ENCODE measurements at regions not wholly inside any gene's neighbourhood (a gene's known extent, or its start where the extent isn't known, plus 50 kb on each side); places are given as distances from the start of the nearest gene placed in this dataset.
"Not testable (repeated sequence)": the region's sequence is repeated elsewhere in the genome, so short reads cannot be mapped to it uniquely, and the experiment has no call there.

DNA sequence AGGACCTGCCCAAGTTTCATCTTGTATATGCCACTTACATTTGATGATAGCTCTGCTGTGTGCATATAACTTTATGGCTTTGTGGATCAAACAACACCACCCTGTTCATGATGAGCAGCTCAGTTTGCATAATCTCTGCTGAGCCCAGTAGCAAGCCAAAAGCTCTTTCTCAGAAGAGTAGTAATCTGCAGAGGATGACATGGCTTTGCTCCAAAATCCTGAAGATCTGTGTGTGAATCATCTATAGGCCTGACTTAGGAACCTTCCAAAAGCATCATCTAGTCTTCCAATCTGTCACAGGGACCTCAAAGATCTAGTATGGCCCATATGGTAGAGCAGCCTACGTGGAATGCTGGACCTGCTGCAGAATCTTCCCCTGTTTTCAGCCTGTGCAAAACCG, 394.6 kb downstream of the PSAT1 start:
- no peaks in the 10 kb centered on the region for H3K4me1 Mint-ChIP-seq (ENCODE audit: low read depth)
- H3K4me3 Mint-ChIP-seq = no peak overlapping the region
- no peaks in the 10 kb centered on the region for H3K9me3 Mint-ChIP-seq (ENCODE audit: low read depth)
- no peak overlapping the region for H3K27ac Mint-ChIP-seq
- no peaks in the 10 kb centered on the region for H3K36me3 Mint-ChIP-seq
- peaks cover 7% of the 10 kb centered on the region for H3K27me3 Mint-ChIP-seq

DNA sequence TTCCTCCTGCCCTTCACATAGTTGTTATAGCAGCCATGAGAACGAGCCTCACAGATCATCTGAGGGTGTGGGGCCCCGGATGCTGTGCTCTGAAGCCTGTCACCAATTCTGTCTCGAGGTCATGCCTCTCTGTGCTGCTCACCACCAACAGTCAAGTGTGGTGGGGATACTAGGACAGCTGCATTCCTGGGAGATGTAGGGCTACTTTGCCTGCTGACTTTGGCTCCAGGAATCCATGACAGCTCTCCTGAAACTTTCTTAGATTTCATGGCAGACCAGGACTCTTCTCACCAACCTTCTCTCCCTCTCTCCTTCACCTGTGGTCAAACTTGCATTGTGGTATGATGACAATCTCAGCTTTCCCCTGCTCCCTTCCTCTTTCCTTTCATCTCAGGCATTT, 395.9 kb downstream of the PSAT1 start:
- no peak overlapping the region for H3K4me3 Mint-ChIP-seq
- H3K27ac Mint-ChIP-seq = no peak overlapping the region

DNA sequence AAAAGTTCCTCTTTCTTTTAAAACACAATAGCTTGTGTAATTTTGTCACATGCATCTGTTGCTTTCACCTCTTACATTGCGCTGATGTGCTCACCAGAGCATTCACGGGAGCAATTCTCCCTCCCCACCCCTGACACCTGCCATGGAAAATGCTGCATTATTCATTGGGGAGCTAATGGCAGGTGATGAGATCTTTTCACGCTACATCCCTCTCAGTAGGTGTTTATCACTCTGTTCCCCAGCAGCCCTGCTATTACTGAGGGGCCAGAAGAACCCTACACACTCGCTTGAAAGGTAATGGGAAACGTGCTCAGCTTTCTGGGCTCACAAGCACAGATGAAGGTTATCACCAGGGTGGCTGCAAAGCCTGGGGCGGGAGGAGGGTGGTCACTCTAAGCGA, 398.0 kb downstream of the PSAT1 start:
- Mint-ChIP-seq H3K36me3 (no peaks in the 10 kb centered on the region), H3K27ac (no peak overlapping the region), H3K9me3 (ENCODE audit: low read depth) (no peaks in the 10 kb centered on the region), H3K4me1 (ENCODE audit: low read depth) (no peaks in the 10 kb centered on the region), H3K27me3 (peaks cover 4% of the 10 kb centered on the region), H3K4me3 (no peak overlapping the region)

More for the DNA sequence above, 395.9 kb downstream of the PSAT1 start:
- H3K27me3 Mint-ChIP-seq = peaks cover 6% of the 10 kb centered on the region
- H3K4me1 Mint-ChIP-seq (ENCODE audit: low read depth) = no peaks in the 10 kb centered on the region
- no peaks in the 10 kb centered on the region for H3K36me3 Mint-ChIP-seq
- H3K9me3 Mint-ChIP-seq (ENCODE audit: low read depth) = no peaks in the 10 kb centered on the region

DNA sequence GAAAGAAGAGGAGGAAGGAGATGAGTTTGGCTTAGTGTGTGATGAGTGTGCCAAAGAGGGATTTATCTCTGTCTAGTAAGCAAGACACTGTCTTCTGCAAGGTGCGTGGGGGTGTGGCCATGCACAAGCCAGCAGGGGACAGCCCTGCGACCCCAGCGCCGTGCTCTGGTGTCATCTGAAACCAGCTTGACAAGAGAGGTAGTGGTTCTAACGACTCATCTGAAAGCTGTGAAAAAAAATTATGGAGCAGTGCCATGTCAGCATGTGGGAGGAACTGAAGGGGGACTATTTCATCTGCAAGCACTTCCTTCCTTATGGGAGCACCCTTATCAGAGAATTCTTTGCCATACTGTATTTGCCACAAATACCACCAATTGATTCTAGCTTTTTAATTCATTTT, 398.6 kb downstream of the PSAT1 start:
- Mint-ChIP-seq H3K4me1 (ENCODE audit: low read depth) (no peaks in the 10 kb centered on the region), H3K27ac (no peak overlapping the region), H3K9me3 (ENCODE audit: low read depth) (no peaks in the 10 kb centered on the region), H3K36me3 (no peaks in the 10 kb centered on the region), H3K4me3 (no peak overlapping the region), H3K27me3 (peaks cover 4% of the 10 kb centered on the region)

DNA sequence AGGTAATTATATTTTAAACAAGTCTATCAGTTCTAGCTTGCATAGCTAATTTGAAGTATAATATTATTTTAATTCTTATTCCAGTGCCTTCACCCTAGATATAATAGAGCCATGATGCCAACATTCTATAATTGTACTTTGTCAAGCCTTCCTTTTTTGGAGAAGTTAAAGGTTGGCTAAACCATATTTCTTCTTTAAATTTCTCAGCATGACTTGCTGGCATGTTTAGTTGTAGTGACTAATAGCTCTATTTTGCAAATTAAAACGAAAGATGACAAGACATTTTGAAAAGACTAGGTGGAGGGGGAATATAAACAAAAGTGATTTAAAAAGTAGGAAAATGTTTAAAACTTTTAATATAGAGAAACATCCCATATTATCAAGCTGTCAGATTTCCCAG, 400.7 kb downstream of the PSAT1 start:
- H3K4me3 Mint-ChIP-seq = no peak overlapping the region
- no peak overlapping the region for H3K27ac Mint-ChIP-seq
- no peaks in the 10 kb centered on the region for H3K4me1 Mint-ChIP-seq (ENCODE audit: low read depth)
- H3K27me3 Mint-ChIP-seq = peaks cover 2% of the 10 kb centered on the region
- H3K36me3 Mint-ChIP-seq = no peaks in the 10 kb centered on the region
- H3K9me3 Mint-ChIP-seq (ENCODE audit: low read depth) = no peaks in the 10 kb centered on the region

DNA sequence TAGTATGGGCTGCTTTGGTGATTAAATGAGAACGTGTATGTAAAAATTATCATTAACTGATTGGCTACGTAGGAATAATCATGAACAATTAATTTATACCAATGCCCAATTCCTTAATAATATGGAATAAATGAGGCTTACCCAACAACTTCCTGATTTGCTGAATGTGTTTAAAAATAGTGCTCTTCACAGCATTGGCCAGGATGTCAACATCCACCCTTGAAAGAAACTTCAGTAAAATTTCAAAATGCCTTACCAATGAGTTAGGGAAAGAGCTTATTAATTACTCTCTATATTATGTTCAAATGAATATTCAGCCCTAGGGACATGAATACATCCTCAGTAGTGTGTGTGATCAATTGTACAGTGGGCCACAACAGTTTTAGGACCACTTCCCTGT, 401.4 kb downstream of the PSAT1 start:
- Mint-ChIP-seq H3K27ac (no peak overlapping the region), H3K4me1 (ENCODE audit: low read depth) (no peaks in the 10 kb centered on the region), H3K4me3 (no peak overlapping the region), H3K36me3 (no peaks in the 10 kb centered on the region), H3K9me3 (ENCODE audit: low read depth) (no peaks in the 10 kb centered on the region), H3K27me3 (no peaks in the 10 kb centered on the region)

DNA sequence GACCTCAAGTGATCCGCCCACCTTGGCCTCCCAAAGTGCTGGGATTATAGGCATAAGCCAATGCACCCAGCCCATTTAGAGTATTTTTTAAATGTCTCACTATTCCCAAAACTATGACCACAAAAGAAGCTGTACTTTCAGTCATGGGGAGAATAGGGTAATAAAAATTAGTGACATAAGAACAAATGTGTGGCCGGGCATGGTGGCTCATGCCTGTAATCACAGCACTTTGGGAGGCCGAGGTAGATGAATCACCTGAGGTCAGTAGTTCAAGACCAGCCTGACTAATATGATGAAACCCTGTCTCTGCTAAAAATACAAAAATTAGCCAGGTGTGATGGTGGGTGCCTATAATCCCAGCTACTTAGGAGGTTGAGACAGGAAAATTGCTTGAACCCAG, 402.3 kb downstream of the PSAT1 start:
- H3K4me1 Mint-ChIP-seq (ENCODE audit: low read depth); H3K27me3 Mint-ChIP-seq; H3K9me3 Mint-ChIP-seq (ENCODE audit: low read depth); H3K36me3 Mint-ChIP-seq; H3K27ac Mint-ChIP-seq; H3K4me3 Mint-ChIP-seq: not testable (repeated sequence)

DNA sequence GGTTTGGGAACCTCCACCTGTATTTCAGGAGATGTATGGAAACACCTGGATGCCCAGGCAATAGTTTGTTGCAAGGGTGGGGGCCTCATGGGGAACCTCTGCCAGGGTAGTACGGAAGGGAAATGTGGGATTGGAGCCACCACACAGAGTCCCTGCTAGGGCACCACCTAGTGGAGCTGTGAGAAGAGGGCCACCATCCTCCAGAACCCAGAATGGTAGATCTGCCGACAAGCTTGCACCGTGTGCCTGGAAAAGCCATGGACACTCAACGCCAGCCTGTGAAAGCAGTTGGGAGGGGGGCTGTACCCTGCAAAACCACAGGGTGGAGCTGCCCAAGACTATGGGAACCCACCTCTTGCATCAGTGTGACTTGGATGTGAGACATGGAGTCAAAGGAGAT, 407.2 kb downstream of the PSAT1 start:
- not testable (repeated sequence) for H3K4me3 Mint-ChIP-seq; H3K4me1 Mint-ChIP-seq (ENCODE audit: low read depth); H3K27ac Mint-ChIP-seq

DNA sequence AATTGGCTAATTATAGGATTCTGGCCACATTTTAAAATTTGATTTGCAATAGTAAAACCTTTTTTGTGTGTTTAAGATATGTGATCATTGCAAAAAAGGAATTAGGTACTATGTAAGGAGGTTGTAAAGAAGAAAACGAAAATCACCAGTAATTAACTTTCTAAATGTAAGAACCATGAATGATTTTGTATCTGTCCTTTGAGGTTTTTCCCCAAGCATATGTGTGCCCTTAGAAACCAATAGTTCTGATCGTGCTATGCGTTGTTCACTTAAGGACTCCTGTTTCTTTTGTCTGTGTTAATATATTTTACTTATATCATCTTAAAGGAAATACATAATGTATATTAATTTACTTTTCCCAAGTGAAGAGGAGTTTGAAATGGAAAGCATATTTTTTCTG, 410.2 kb downstream of the PSAT1 start:
- no peak overlapping the region for H3K27ac Mint-ChIP-seq
- no peak overlapping the region for H3K4me3 Mint-ChIP-seq
- no peaks in the 10 kb centered on the region for H3K27me3 Mint-ChIP-seq
- no peaks in the 10 kb centered on the region for H3K4me1 Mint-ChIP-seq (ENCODE audit: low read depth)
- no peaks in the 10 kb centered on the region for H3K9me3 Mint-ChIP-seq (ENCODE audit: low read depth)
- no peaks in the 10 kb centered on the region for H3K36me3 Mint-ChIP-seq

More for the DNA sequence above, 407.2 kb downstream of the PSAT1 start:
- H3K9me3 Mint-ChIP-seq (ENCODE audit: low read depth); H3K36me3 Mint-ChIP-seq; H3K27me3 Mint-ChIP-seq: not testable (repeated sequence)

DNA sequence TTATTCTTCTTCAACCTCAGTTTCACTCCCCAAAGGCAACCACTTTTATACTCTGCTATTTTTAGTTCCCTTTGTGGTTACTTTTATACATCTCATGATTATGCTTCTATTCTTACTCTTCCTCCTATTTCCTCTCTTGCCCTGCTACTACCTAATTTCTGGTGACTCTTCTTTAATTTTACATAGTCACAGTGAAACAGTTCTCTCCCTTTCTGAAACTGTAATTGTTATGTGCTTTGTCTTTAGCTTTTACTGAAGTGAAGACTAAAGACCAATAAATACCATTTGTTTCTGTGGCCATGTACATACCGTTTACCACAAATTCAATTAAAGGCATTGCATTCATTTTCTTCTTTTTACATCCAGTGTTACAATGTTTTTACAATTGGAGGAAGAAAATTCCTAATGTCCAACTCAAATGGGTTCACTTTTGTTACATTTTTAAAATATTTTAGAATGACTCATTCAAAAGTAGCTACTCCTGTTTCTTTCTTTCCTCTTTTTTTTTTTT, 410.6 kb downstream of the PSAT1 start:
- Mint-ChIP-seq H3K9me3 (ENCODE audit: low read depth) (no peaks in the 10 kb centered on the region), H3K4me1 (ENCODE audit: low read depth) (no peaks in the 10 kb centered on the region), H3K36me3 (no peaks in the 10 kb centered on the region), H3K27ac (no peak overlapping the region), H3K27me3 (no peaks in the 10 kb centered on the region), H3K4me3 (no peak overlapping the region)

DNA sequence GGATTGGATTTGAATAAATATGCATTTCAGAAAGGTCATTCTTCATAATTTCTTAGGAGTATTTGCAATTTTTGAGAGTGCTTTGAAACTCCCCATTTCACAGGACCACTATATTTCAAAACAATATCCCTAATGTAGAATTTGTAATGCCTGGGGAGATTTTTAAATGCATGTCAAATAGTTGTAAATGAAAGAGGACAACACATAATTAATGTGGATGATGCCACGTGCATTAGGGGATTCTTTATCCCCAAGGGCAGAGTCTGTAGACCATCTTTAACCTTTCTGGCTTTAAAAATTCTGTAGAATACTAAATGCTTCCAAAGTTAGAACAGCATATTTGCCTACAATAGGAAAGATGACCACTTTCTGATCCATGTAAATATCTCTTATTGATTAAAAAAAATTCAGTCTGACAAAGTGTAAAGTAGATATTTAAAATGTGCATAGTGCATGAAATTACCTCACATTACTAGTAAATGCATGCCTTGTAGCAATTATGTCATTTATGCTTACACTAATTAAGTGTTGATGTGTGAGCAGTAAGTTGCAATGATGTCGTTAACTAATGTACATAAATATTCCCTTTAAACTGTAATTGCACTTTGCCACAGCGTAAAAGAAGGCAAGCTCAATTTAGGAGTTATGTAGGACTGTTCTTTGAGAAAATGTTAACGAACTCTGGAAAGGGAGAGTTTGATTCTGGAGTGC, 416.1 kb downstream of the PSAT1 start:
- Mint-ChIP-seq H3K9me3 (ENCODE audit: low read depth) (no peaks in the 10 kb centered on the region), H3K27me3 (no peaks in the 10 kb centered on the region), H3K36me3 (no peaks in the 10 kb centered on the region), H3K4me3 (no peak overlapping the region), H3K4me1 (ENCODE audit: low read depth) (no peaks in the 10 kb centered on the region), H3K27ac (no peak overlapping the region)

DNA sequence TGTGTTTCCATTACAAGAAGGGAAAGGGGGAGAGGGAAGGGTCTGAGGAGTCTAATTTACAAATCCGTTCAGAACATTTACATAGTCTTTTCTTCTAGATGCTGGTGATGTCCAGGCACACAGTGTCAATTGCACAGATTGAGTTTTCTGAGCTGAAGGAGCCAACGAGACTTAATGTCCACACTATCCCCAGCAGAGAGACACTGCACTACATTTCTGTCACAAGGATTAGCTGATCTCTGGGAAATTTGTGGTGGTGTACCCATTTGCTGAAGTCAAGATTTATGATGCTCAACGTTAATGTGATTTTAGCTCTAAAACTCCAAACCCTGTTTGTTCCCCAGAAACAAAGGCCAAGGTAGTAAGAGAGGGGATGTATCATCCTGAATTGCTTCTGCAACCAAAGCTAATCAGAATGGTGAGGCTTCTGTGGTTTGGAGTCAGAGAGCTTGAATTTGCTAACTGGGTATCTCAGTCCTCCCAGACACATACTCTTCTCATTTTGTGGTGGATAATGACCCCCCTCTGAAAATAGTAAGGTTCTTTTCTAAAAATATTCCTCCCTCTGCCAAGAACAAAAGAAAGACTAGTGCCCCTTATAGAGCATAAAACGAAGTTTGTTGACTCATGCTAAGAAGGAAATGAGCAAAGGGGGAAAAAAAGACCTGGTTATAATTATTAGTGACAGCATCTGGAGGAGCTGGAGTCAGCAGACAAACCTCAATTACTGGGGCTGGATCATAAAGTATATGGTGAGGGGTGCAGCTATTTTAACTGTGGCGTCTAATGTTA, 416.9 kb downstream of the PSAT1 start:
- Mint-ChIP-seq H3K9me3 (ENCODE audit: low read depth) (no peaks in the 10 kb centered on the region), H3K4me3 (no peak overlapping the region), H3K27me3 (no peaks in the 10 kb centered on the region), H3K4me1 (ENCODE audit: low read depth) (no peaks in the 10 kb centered on the region), H3K27ac (no peak overlapping the region), H3K36me3 (no peaks in the 10 kb centered on the region)

DNA sequence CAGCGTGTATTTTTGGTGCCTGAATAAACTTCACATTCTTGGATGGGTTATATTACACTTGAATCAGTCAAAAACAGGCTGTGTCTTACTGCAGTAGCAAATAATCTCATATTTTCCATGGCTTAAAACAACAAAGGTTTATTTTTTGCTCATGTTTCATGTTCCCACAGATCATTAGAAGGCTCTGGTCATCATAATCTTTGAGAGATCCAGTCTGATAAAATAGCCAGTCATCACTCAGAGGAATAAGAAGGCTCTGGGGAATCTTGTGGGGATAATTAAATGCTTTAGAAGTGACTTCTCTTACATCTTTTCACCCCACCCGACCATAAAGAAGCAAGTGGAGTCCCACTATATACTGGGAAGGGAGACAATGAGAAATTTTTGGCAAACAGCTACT, 417.7 kb downstream of the PSAT1 start:
- Mint-ChIP-seq H3K4me3 (no peak overlapping the region), H3K36me3 (no peaks in the 10 kb centered on the region), H3K27me3 (no peaks in the 10 kb centered on the region), H3K4me1 (ENCODE audit: low read depth) (no peaks in the 10 kb centered on the region), H3K27ac (no peak overlapping the region), H3K9me3 (ENCODE audit: low read depth) (no peaks in the 10 kb centered on the region)

DNA sequence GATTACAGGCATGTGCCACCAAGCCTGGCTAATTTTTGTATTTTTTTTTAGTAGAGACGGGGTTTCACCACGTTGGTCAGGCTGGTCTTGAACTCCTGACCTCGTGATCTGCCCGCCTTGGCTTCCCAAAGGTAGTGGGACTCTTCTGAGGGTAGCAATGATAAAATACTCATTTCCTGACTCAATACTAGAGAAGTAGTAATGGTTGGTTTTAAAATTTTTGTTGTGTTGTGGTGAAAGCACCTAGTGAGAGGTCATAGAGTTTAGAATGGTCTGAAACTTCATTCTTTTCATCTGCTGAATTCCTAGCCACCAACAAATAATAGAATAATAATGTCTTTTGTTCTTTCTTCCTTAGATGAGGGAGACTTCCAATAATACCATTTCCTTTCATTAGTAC, 422.1 kb downstream of the PSAT1 start:
- H3K36me3 Mint-ChIP-seq; H3K4me3 Mint-ChIP-seq; H3K27ac Mint-ChIP-seq; H3K27me3 Mint-ChIP-seq; H3K4me1 Mint-ChIP-seq (ENCODE audit: low read depth); H3K9me3 Mint-ChIP-seq (ENCODE audit: low read depth): not testable (repeated sequence)

DNA sequence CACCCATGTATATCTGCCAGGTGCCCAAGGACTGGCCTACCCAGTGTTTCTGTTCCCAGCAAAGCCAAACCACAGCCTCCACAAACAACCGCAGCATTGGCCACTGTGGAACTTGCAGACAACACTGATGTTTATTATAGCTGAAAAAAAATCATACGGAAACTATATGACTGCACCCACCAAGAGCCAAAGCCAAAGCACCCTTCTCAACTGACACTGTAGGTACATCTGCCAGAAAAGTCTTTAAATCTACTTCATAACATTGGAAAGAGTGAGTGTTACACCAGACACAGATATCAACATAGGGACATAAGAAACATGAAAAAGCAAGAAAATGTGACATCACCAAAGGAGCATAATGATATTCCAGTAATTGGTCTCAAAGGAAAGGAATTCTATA, 428.0 kb downstream of the PSAT1 start:
- H3K36me3 Mint-ChIP-seq = no peaks in the 10 kb centered on the region
- H3K27ac Mint-ChIP-seq = no peak overlapping the region
- H3K4me1 Mint-ChIP-seq (ENCODE audit: low read depth) = no peaks in the 10 kb centered on the region
- no peaks in the 10 kb centered on the region for H3K27me3 Mint-ChIP-seq
- H3K4me3 Mint-ChIP-seq = no peak overlapping the region
- H3K9me3 Mint-ChIP-seq (ENCODE audit: low read depth) = peaks cover 18% of the 10 kb centered on the region

DNA sequence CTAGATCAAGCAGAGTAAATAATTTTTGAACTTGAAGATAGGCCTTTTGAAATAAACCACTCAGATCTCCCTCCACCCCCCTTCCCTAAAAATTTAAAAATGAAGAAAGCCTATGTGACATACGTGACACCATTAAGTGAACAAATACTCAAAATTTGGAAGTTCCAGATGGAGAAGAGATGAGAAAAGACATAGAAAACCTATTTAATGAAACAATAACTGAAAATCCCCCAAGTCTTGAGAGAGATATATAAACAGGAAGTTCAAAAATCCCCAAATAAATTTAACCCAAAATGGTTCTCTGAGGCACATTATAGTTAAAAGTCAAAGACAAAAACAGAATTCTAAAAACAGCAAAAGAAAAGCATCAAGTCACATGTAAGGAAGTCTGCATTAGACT, 428.6 kb downstream of the PSAT1 start:
- no peaks in the 10 kb centered on the region for H3K27me3 Mint-ChIP-seq
- peaks cover 18% of the 10 kb centered on the region for H3K9me3 Mint-ChIP-seq (ENCODE audit: low read depth)
- no peak overlapping the region for H3K27ac Mint-ChIP-seq
- H3K4me3 Mint-ChIP-seq = no peak overlapping the region
- no peaks in the 10 kb centered on the region for H3K4me1 Mint-ChIP-seq (ENCODE audit: low read depth)
- H3K36me3 Mint-ChIP-seq = no peaks in the 10 kb centered on the region
